ENCODE measurements at regions not wholly inside any gene's neighbourhood (a gene's known extent, or its start where the extent isn't known, plus 50 kb on each side); places are given as distances from the start of the nearest gene placed in this dataset.
"Not testable (repeated sequence)": the region's sequence is repeated elsewhere in the genome, so short reads cannot be mapped to it uniquely, and the experiment has no call there.

DNA sequence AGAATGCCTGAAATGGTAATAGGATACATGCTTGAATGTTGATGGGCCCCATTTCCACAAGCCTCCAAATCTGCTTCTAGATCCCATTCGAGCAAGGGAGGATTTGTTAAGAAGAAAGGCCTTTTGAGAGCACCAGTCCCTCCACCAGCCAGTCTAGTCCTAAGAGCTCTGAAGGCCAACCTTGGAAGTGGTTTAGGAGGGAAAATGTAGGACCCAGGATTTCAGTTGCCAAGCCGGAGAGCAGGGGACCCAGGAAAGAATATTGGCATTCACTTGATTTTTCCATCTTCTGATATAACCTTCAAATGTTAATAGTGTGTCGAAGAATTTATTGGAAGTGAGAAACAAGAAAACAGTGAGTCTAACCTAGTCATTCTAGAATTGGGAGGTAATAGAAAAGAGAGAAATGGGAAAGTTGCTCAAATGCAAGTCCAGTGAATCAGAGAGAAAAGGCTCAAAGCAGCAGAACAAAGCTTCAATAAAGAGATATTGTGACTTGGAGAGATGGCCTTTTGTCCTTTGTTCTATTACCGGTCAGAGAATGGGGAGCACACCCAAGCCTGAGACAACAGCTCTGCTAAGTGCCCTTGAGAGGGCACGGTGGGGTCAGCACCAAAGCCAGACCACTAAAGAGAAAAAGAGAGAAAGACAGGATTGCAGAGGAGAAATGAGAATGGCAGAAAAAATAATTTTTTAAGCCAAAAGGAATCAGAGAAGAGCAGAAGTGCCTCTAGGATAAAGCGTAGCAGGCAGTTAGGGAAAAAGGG lies 130.0 kb downstream of the SPDYE17 start:
- TF ChIP-seq, protein P1, sequence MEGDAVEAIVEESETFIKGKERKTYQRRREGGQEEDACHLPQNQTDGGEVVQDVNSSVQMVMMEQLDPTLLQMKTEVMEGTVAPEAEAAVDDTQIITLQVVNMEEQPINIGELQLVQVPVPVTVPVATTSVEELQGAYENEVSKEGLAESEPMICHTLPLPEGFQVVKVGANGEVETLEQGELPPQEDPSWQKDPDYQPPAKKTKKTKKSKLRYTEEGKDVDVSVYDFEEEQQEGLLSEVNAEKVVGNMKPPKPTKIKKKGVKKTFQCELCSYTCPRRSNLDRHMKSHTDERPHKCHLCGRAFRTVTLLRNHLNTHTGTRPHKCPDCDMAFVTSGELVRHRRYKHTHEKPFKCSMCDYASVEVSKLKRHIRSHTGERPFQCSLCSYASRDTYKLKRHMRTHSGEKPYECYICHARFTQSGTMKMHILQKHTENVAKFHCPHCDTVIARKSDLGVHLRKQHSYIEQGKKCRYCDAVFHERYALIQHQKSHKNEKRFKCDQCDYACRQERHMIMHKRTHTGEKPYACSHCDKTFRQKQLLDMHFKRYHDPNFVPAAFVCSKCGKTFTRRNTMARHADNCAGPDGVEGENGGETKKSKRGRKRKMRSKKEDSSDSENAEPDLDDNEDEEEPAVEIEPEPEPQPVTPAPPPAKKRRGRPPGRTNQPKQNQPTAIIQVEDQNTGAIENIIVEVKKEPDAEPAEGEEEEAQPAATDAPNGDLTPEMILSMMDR (conservative IDR thresholded peaks at IDR 0.05; ENCODE audit: low read length): not testable (repeated sequence)
- not testable (repeated sequence) for TF ChIP-seq EZH2phosphoT487 (IDR thresholded peaks at IDR 0.05; ENCODE audit: borderline replicate concordance, low read depth, low read length)

Data from OCI-LY7 (cell line).